ENCODE measurements at regions not wholly inside any gene's neighbourhood (a gene's known extent, or its start where the extent isn't known, plus 50 kb on each side); places are given as distances from the start of the nearest gene placed in this dataset.

GRCh38 chr14:98293576-98293975 is 978.4 kb downstream of the BCL11B start:
- TF ChIP-seq CTCF (IDR thresholded peaks at IDR 0.05; ENCODE audit: insufficient read depth, low read depth, low read length) (no peak), EZH2 (IDR thresholded peaks at IDR 0.05; ENCODE audit: insufficient read depth, low read length) (no peak)

Measured in astrocyte (in vitro differentiated cells and primary cell).